ENCODE measurements at regions not wholly inside any gene's neighbourhood (a gene's known extent, or its start where the extent isn't known, plus 50 kb on each side); places are given as distances from the start of the nearest gene placed in this dataset.

GRCh38 chr4:3705236-3705987, 60.8 kb upstream of the ADRA2C start:
- WGBS (ENCODE audit: low lambda C conversion rate): 65% methylated on average over 12 of the region's 20 CpGs

DNA sequence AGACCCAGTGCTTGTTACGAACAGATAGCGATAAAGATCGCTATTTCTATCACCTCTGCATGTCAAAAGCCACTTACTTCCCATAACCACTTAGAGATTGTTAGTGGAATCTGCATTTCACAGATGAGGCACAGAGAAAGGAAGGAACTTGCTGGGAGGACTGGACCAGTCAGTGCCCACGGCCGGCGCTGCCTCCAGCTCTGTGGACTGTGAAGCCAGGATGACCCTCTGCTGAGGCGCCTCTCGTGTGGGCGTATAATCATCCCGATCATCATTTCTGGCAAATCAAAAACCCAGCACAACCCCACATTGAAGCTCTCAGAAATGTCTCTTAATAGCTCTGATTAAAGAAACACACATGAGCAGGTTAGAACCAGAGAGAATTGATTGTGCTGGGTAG, 61.5 kb upstream of the ADRA2C start:
- H3K27me3 ChIP-seq (ENCODE audit: insufficient read depth): no peaks in the 10 kb centered on the region
- DNase-seq: no peak
- ChIA-PET POLR2A (no interaction called here), CTCF (no interaction called here)
- no peak overlapping the region for H2AFZ ChIP-seq (ENCODE audit: low read depth)
- 57% methylated on average over 10 of the region's 10 CpGs for WGBS (ENCODE audit: low lambda C conversion rate)
- no peaks in the 10 kb centered on the region for H3K9me3 ChIP-seq
- H3K36me3 ChIP-seq (replicated peaks in 1 of 2; ENCODE audit: control insufficient read depth in 1 of 2, insufficient read depth in 2 of 2, low read length in 1 of 2): no peaks in the 10 kb centered on the region
- TF ChIP-seq GATA2 (CRISPR knock-in tag; IDR thresholded peaks at IDR 0.05) (no peak), PBX3 (IDR thresholded peaks at IDR 0.05) (no peak), RCOR1 (IDR thresholded peaks at IDR 0.05; ENCODE audit: low read length) (no peak), RXRA (IDR thresholded peaks at IDR 0.05; ENCODE audit: borderline replicate concordance, low read depth) (no peak), YY1 (IDR thresholded peaks at IDR 0.05; ENCODE audit: low read depth) (no peak), FOXM1 (IDR thresholded peaks at IDR 0.05; ENCODE audit: low read depth) (no peak), SIN3A (IDR thresholded peaks at IDR 0.05; ENCODE audit: borderline replicate concordance, low read depth, low read length) (no peak), EP300 (IDR thresholded peaks at IDR 0.05; ENCODE audit: borderline replicate concordance in 1 of 2, low read depth in 1 of 2, low read length in 1 of 2) (no peak)
- TF ChIP-seq, protein P1, sequence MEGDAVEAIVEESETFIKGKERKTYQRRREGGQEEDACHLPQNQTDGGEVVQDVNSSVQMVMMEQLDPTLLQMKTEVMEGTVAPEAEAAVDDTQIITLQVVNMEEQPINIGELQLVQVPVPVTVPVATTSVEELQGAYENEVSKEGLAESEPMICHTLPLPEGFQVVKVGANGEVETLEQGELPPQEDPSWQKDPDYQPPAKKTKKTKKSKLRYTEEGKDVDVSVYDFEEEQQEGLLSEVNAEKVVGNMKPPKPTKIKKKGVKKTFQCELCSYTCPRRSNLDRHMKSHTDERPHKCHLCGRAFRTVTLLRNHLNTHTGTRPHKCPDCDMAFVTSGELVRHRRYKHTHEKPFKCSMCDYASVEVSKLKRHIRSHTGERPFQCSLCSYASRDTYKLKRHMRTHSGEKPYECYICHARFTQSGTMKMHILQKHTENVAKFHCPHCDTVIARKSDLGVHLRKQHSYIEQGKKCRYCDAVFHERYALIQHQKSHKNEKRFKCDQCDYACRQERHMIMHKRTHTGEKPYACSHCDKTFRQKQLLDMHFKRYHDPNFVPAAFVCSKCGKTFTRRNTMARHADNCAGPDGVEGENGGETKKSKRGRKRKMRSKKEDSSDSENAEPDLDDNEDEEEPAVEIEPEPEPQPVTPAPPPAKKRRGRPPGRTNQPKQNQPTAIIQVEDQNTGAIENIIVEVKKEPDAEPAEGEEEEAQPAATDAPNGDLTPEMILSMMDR (IDR thresholded peaks at IDR 0.05): no peak
- TF ChIP-seq, protein P2, sequence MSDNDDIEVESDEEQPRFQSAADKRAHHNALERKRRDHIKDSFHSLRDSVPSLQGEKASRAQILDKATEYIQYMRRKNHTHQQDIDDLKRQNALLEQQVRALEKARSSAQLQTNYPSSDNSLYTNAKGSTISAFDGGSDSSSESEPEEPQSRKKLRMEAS (IDR thresholded peaks at IDR 0.05; ENCODE audit: low read depth): no peak
- no peaks in the 10 kb centered on the region for H3K9me2 ChIP-seq
- H3F3A ChIP-seq (replicated peaks; ENCODE audit: insufficient read depth): no peaks in the 10 kb centered on the region
- no peak overlapping the region; a peak in 1 of 4 replicates for H3K27ac ChIP-seq (ENCODE audit: low read depth in 2 of 2, low read length in 1 of 2)
- peaks cover 0 to 70% of the 10 kb centered on the region in 2 experiments; a peak in 1 of 4 replicates for H3K4me1 ChIP-seq (ENCODE audit: control insufficient read depth in 1 of 2, insufficient read depth in 2 of 2, low read depth in 1 of 2, low read length in 1 of 2)
- H4K20me1 ChIP-seq (ENCODE audit: insufficient read depth): no peaks in the 10 kb centered on the region
- no peaks in the 10 kb centered on the region for H3K79me2 ChIP-seq (ENCODE audit: insufficient read depth)
- H3K4me2 ChIP-seq: no peak overlapping the region
- no peak overlapping the region for H3K9ac ChIP-seq
- no peak overlapping the region for H3K4me3 ChIP-seq (ENCODE audit: low read depth in 2 of 2, low read length in 1 of 2)

More at GRCh38 chr4:3705236-3705987, 60.8 kb upstream of the ADRA2C start:
- Histone ChIP-seq H3K4me3 (ENCODE audit: low read depth in 2 of 2, low read length in 1 of 2) (no peak overlapping the region), H3F3A (replicated peaks; ENCODE audit: insufficient read depth) (no peaks in the 10 kb centered on the region), H3K36me3 (replicated peaks in 1 of 2; ENCODE audit: control insufficient read depth in 1 of 2, insufficient read depth in 2 of 2, low read length in 1 of 2) (no peaks in the 10 kb centered on the region), H3K79me2 (ENCODE audit: insufficient read depth) (no peaks in the 10 kb centered on the region), H3K27ac (ENCODE audit: low read depth in 2 of 2, low read length in 1 of 2) (peak overlapping the region in 1 of 2 experiments; percentile 99; a peak in 2 of 4 replicates), H3K9me3 (no peaks in the 10 kb centered on the region), H3K27me3 (ENCODE audit: insufficient read depth) (no peaks in the 10 kb centered on the region), H4K20me1 (ENCODE audit: insufficient read depth) (no peaks in the 10 kb centered on the region), H3K4me2 (no peak overlapping the region), H3K4me1 (ENCODE audit: control insufficient read depth in 1 of 2, insufficient read depth in 2 of 2, low read depth in 1 of 2, low read length in 1 of 2) (peaks cover 0 to 78% of the 10 kb centered on the region in 2 experiments; a peak in 1 of 4 replicates), H2AFZ (ENCODE audit: low read depth) (no peak overlapping the region), H3K9ac (no peak overlapping the region), H3K9me2 (no peaks in the 10 kb centered on the region)
- TF ChIP-seq RAD21 (IDR thresholded peaks at IDR 0.05; ENCODE audit: low read length) (no peak), POLR2AphosphoS5 (IDR thresholded peaks at IDR 0.05; ENCODE audit: low read depth, low read length) (no peak), TAF1 (IDR thresholded peaks at IDR 0.05; ENCODE audit: borderline replicate concordance, low read depth, low read length) (no peak)
- ChIA-PET CTCF (no interaction called here), POLR2A (no interaction called here)
- DNase-seq: no peak
